ENCODE measurements at regions not wholly inside any gene's neighbourhood (a gene's known extent, or its start where the extent isn't known, plus 50 kb on each side); places are given as distances from the start of the nearest gene placed in this dataset.

DNA sequence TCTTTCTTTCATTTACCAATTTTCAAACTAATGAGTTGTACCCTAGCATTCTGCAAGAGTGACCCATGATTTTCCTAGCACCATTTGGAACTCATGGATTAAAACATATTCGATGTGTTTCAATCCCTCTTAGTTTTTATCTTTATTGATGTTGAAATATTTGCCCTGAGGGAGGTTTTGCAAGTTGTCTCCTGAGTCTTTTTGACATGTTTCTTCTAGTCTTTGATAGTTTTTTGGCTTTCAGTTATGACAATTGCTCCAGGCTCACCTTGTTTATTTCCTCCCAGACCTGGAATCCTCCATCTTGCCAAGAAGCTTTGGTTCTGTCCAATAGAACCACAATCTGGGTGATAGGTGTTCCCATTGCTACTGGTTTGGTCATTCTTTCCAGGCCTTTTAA, 327.8 kb downstream of the WDR11 start:
- no peak for TF ChIP-seq ZNF384 (IDR thresholded peaks at IDR 0.05)
- TF ChIP-seq TARDBP (IDR thresholded peaks at IDR 0.05) = no peak
- no peak for TF ChIP-seq SP1 (IDR thresholded peaks at IDR 0.05)
- TF ChIP-seq SUZ12 (IDR thresholded peaks at IDR 0.05) = no peak
- TF ChIP-seq ARNT (IDR thresholded peaks at IDR 0.05) = no peak
- TF ChIP-seq LEF1 (IDR thresholded peaks at IDR 0.05; ENCODE audit: borderline replicate concordance) = no peak
- no peak for TF ChIP-seq FOXM1 (IDR thresholded peaks at IDR 0.05; ENCODE audit: borderline replicate concordance)
- no peak for TF ChIP-seq FOXA1 (IDR thresholded peaks at IDR 0.05)
- TF ChIP-seq FOXK2 (IDR thresholded peaks at IDR 0.05) = no peak

Data from HEK293T (cell line).